ENCODE measurements at regions not wholly inside any gene's neighbourhood (a gene's known extent, or its start where the extent isn't known, plus 50 kb on each side); places are given as distances from the start of the nearest gene placed in this dataset.

DNA sequence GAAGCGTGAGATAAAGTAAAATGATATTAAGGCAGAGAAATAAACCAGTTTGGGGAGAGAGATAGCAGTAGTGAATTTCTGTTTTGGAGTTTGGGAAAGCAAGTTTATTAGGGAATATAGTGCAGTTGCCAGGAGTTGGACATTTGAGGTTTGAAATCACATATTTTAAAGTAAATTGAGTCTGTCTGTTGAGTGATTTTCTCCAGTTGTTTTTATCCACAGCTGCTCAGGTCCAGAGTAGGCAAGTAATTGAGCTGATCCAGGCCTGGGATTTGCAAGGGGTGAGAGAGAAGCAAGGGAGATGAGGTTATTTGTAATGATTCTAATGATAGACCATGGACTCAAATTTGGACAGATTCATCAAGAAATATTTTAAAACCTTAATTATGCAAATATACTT lies 481.9 kb downstream of the UTRN start:
- no peaks in the 10 kb centered on the region; the same call in 2 of the 3 replicates for H3K9me3 Mint-ChIP-seq
- no peak for DNase-seq (ENCODE audit: low spot score)
- no peak overlapping the region for H3K4me2 ChIP-seq
- peak overlapping the region; percentile 60; the same call in 1 of the 2 replicates for H3K27ac Mint-ChIP-seq
- 0 out of 2 replicates have a peak overlapping the region, but pooled peaks have one; percentile 16 for H3K27ac ChIP-seq (ENCODE audit: low read depth)
- H3K36me3 Mint-ChIP-seq (ENCODE audit: low read depth), result no peaks in the 10 kb centered on the region
- TF ChIP-seq ZNF114 (CRISPR knock-in tag; IDR thresholded peaks at IDR 0.05) (no peak), STAT1 (IDR thresholded peaks at IDR 0.05; ENCODE audit: unreplicated experiment) (no peak), NANOG (IDR thresholded peaks at IDR 0.05; ENCODE audit: borderline replicate concordance) (no peak)
- TF ChIP-seq, protein P1, sequence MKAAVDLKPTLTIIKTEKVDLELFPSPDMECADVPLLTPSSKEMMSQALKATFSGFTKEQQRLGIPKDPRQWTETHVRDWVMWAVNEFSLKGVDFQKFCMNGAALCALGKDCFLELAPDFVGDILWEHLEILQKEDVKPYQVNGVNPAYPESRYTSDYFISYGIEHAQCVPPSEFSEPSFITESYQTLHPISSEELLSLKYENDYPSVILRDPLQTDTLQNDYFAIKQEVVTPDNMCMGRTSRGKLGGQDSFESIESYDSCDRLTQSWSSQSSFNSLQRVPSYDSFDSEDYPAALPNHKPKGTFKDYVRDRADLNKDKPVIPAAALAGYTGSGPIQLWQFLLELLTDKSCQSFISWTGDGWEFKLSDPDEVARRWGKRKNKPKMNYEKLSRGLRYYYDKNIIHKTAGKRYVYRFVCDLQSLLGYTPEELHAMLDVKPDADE (IDR thresholded peaks at IDR 0.05), result no peak
- TF ChIP-seq, protein P2, sequence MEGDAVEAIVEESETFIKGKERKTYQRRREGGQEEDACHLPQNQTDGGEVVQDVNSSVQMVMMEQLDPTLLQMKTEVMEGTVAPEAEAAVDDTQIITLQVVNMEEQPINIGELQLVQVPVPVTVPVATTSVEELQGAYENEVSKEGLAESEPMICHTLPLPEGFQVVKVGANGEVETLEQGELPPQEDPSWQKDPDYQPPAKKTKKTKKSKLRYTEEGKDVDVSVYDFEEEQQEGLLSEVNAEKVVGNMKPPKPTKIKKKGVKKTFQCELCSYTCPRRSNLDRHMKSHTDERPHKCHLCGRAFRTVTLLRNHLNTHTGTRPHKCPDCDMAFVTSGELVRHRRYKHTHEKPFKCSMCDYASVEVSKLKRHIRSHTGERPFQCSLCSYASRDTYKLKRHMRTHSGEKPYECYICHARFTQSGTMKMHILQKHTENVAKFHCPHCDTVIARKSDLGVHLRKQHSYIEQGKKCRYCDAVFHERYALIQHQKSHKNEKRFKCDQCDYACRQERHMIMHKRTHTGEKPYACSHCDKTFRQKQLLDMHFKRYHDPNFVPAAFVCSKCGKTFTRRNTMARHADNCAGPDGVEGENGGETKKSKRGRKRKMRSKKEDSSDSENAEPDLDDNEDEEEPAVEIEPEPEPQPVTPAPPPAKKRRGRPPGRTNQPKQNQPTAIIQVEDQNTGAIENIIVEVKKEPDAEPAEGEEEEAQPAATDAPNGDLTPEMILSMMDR (conservative IDR thresholded peaks at IDR 0.05; ENCODE audit: low read depth in 2 of 2), result no peak
- H3K27me3 ChIP-seq (ENCODE audit: insufficient read depth), result no peaks in the 10 kb centered on the region
- no peaks in the 10 kb centered on the region for H4K20me1 ChIP-seq (replicated peaks; ENCODE audit: insufficient read depth)
- no peaks in the 10 kb centered on the region for H3K79me2 ChIP-seq (replicated peaks; ENCODE audit: insufficient read depth)
- no peaks in the 10 kb centered on the region for H3K36me3 ChIP-seq (ENCODE audit: insufficient read depth)
- H3K9me2 ChIP-seq (ENCODE audit: insufficient read depth), result no peaks in the 10 kb centered on the region
- H3K4me3 Mint-ChIP-seq, result no peak overlapping the region
- H2AFZ ChIP-seq, result no peak overlapping the region
- H3K27me3 Mint-ChIP-seq (ENCODE audit: insufficient read depth, low read depth, poor library complexity), result no peaks in the 10 kb centered on the region
- peaks cover 10% of the 10 kb centered on the region for H3K4me1 Mint-ChIP-seq
- peaks cover 26% of the 10 kb centered on the region for H3K4me1 ChIP-seq (ENCODE audit: insufficient read depth)
- no peak overlapping the region for H3K4me3 ChIP-seq
- no peaks in the 10 kb centered on the region for H3F3A ChIP-seq (replicated peaks; ENCODE audit: low read depth)
- no peak for ATAC-seq

DNA sequence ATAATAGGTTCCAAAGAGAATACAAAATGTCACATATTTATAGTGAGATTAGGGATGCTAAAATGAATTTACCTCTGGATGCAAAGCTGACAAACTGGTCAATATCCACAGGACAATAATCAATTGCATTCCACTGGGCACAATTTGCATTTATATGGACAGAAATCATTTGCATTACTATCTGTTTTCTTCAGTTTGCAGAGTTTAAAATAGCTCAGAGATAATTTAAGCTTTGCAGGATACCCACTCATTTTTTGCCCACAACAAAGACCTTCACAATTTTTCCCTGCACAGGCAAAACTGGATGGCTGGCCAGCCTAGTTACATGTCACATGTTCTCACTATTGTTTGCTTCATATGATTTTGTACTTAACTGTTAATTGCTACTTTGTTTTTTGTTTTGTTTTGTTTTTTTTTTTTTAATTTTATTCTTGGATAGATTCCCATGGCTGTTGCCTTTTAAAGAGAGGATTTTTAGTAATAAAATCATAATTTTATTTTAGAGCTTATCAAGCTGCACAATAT lies 483.5 kb downstream of the UTRN start:
- ATAC-seq, result no peak
- Mint-ChIP-seq H3K36me3 (ENCODE audit: low read depth) (peaks cover 3% of the 10 kb centered on the region; the same call in 1 of the 3 replicates), H3K4me3 (no peak overlapping the region), H3K9me3 (no peaks in the 10 kb centered on the region; the same call in 2 of the 3 replicates), H3K27me3 (ENCODE audit: insufficient read depth, low read depth, poor library complexity) (no peaks in the 10 kb centered on the region), H3K27ac (no peak overlapping the region), H3K4me1 (peaks cover 15% of the 10 kb centered on the region)
- Histone ChIP-seq H3F3A (replicated peaks; ENCODE audit: low read depth) (no peaks in the 10 kb centered on the region), H3K27ac (ENCODE audit: low read depth) (peak overlapping the region; percentile 17; the same call in 1 of the 2 replicates), H3K4me3 (peak overlapping the region; percentile 5; the same call in 1 of the 2 replicates), H3K36me3 (ENCODE audit: insufficient read depth) (no peaks in the 10 kb centered on the region), H4K20me1 (replicated peaks; ENCODE audit: insufficient read depth) (no peaks in the 10 kb centered on the region), H3K4me2 (peak overlapping the region; percentile 11; the same call in 1 of the 2 replicates), H2AFZ (no peak overlapping the region), H3K27me3 (ENCODE audit: insufficient read depth) (no peaks in the 10 kb centered on the region), H3K9me2 (ENCODE audit: insufficient read depth) (no peaks in the 10 kb centered on the region), H3K4me1 (ENCODE audit: insufficient read depth) (peaks cover 26% of the 10 kb centered on the region), H3K79me2 (replicated peaks; ENCODE audit: insufficient read depth) (no peaks in the 10 kb centered on the region)
- no peak for DNase-seq (ENCODE audit: low spot score)
- TF ChIP-seq POLR2AphosphoS5 (IDR thresholded peaks at IDR 0.05; ENCODE audit: low read depth), result no peak

DNA sequence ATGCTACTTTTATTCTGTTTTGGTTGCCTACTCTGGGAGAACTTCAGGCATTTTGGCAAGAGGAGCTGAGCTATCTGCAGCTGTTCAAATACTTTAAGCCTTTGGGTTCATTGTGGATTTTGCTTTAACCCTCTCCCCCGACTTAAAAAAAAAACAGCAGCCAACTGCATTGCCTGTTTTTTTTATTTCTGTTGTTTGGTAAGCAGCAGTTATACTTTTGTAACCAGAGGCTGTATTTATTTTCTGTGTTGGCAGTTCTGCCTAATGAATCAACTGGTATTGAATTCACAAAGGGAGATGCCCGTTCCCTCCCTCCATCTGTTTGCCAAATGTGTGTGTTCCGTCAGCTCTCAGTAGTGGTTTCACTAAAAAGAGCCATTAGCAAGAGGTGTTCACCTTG lies 484.0 kb downstream of the UTRN start:
- no peaks in the 10 kb centered on the region for H3K9me2 ChIP-seq (ENCODE audit: insufficient read depth)
- ATAC-seq (no peak), DNase-seq (ENCODE audit: low spot score) (no peak)
- H3K36me3 ChIP-seq (ENCODE audit: insufficient read depth), result no peaks in the 10 kb centered on the region
- H3K4me3 Mint-ChIP-seq, result no peak overlapping the region
- H3K4me1 Mint-ChIP-seq, result peaks cover 15% of the 10 kb centered on the region
- no peaks in the 10 kb centered on the region for H3K79me2 ChIP-seq (replicated peaks; ENCODE audit: insufficient read depth)
- H3K4me1 ChIP-seq (ENCODE audit: insufficient read depth), result peaks cover 26% of the 10 kb centered on the region
- no peaks in the 10 kb centered on the region for H3F3A ChIP-seq (replicated peaks; ENCODE audit: low read depth)
- H3K27me3 Mint-ChIP-seq (ENCODE audit: insufficient read depth, low read depth, poor library complexity), result no peaks in the 10 kb centered on the region
- no peaks in the 10 kb centered on the region for H4K20me1 ChIP-seq (replicated peaks; ENCODE audit: insufficient read depth)
- no peaks in the 10 kb centered on the region; the same call in 2 of the 3 replicates for H3K9me3 Mint-ChIP-seq
- no peak overlapping the region for H2AFZ ChIP-seq
- H3K4me2 ChIP-seq, result no peak overlapping the region
- H3K27ac ChIP-seq (ENCODE audit: low read depth), result peak overlapping the region; percentile 17; the same call in 1 of the 2 replicates
- no peak overlapping the region for H3K27ac Mint-ChIP-seq
- no peak overlapping the region for H3K4me3 ChIP-seq
- H3K27me3 ChIP-seq (ENCODE audit: insufficient read depth), result no peaks in the 10 kb centered on the region
- H3K36me3 Mint-ChIP-seq (ENCODE audit: low read depth), result peaks cover 3% of the 10 kb centered on the region; the same call in 2 of the 3 replicates
- TF ChIP-seq ZNF114 (CRISPR knock-in tag; IDR thresholded peaks at IDR 0.05) (no peak), ZNF331 (CRISPR knock-in tag; IDR thresholded peaks at IDR 0.05; ENCODE audit: low read depth) (no peak)
- TF ChIP-seq, protein P3, sequence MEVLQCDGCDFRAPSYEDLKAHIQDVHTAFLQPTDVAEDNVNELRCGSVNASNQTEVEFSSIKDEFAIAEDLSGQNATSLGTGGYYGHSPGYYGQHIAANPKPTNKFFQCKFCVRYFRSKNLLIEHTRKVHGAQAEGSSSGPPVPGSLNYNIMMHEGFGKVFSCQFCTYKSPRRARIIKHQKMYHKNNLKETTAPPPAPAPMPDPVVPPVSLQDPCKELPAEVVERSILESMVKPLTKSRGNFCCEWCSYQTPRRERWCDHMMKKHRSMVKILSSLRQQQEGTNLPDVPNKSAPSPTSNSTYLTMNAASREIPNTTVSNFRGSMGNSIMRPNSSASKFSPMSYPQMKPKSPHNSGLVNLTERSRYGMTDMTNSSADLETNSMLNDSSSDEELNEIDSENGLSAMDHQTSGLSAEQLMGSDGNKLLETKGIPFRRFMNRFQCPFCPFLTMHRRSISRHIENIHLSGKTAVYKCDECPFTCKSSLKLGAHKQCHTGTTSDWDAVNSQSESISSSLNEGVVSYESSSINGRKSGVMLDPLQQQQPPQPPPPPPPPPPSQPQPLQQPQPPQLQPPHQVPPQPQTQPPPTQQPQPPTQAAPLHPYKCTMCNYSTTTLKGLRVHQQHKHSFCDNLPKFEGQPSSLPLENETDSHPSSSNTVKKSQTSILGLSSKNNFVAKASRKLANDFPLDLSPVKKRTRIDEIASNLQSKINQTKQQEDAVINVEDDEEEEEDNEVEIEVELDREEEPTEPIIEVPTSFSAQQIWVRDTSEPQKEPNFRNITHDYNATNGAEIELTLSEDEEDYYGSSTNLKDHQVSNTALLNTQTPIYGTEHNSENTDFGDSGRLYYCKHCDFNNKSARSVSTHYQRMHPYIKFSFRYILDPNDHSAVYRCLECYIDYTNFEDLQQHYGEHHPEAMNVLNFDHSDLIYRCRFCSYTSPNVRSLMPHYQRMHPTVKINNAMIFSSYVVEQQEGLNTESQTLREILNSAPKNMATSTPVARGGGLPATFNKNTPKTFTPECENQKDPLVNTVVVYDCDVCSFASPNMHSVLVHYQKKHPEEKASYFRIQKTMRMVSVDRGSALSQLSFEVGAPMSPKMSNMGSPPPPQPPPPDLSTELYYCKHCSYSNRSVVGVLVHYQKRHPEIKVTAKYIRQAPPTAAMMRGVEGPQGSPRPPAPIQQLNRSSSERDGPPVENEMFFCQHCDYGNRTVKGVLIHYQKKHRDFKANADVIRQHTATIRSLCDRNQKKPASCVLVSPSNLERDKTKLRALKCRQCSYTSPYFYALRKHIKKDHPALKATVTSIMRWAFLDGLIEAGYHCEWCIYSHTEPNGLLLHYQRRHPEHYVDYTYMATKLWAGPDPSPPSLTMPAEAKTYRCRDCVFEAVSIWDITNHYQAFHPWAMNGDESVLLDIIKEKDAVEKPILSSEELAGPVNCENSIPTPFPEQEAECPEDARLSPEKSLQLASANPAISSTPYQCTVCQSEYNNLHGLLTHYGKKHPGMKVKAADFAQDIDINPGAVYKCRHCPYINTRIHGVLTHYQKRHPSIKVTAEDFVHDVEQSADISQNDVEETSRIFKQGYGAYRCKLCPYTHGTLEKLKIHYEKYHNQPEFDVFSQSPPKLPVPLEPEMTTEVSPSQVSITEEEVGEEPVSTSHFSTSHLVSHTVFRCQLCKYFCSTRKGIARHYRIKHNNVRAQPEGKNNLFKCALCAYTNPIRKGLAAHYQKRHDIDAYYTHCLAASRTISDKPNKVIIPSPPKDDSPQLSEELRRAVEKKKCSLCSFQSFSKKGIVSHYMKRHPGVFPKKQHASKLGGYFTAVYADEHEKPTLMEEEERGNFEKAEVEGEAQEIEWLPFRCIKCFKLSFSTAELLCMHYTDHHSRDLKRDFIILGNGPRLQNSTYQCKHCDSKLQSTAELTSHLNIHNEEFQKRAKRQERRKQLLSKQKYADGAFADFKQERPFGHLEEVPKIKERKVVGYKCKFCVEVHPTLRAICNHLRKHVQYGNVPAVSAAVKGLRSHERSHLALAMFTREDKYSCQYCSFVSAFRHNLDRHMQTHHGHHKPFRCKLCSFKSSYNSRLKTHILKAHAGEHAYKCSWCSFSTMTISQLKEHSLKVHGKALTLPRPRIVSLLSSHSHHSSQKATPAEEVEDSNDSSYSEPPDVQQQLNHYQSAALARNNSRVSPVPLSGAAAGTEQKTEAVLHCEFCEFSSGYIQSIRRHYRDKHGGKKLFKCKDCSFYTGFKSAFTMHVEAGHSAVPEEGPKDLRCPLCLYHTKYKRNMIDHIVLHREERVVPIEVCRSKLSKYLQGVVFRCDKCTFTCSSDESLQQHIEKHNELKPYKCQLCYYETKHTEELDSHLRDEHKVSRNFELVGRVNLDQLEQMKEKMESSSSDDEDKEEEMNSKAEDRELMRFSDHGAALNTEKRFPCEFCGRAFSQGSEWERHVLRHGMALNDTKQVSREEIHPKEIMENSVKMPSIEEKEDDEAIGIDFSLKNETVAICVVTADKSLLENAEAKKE (CRISPR knock-in tag; IDR thresholded peaks at IDR 0.05), result no peak

Data from GM23338 (cell line).